NCI-H1092 (cell line): ENCODE measurements at regions not wholly inside any gene's neighbourhood (a gene's known extent, or its start where the extent isn't known, plus 50 kb on each side); places are given as distances from the start of the nearest gene placed in this dataset.

Experiments
- DNase-seq: peaks from one replicate; lab custom pipeline; 2025; lab: John Stamatoyannopoulos, UW

GRCh38 chr10:118246332-118247295 lies 95.5 kb downstream of the FAM204A start:
- no peak for DNase-seq

- DNase-seq: no peak
These were observed 98.2 kb downstream of the FAM204A start for GRCh38 chr10:118243907-118244306.

GRCh38 chr10:118241229-118242137 lies 100.6 kb downstream of the FAM204A start:
- DNase-seq: peak; percentile 35

GRCh38 chr10:118239236-118239630 lies 102.9 kb downstream of the FAM204A start:
- DNase-seq: no peak

- no peak for DNase-seq
These were observed 103.4 kb downstream of the FAM204A start for GRCh38 chr10:118238573-118239235.

DNA sequence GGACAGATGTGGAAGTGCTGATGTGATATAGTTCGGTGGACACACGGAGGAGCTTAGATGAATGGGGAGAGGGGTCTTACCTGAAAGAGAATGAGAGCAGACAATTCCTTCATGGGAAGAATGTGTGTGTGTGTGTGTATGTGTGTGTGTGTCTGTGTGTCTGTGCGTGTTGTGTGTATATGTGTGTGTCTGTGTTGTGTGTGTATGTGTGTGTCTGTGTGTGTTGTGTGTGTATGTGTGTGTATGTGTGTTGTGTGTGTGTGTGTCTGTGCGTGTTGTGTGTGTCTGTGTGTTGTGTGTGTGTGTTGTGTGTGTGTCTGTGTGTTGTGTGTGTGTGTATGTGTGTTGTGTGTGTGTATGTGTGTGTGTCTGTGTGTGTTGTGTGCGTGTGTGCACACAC lies 104.2 kb downstream of the FAM204A start:
- no peak for DNase-seq

DNA sequence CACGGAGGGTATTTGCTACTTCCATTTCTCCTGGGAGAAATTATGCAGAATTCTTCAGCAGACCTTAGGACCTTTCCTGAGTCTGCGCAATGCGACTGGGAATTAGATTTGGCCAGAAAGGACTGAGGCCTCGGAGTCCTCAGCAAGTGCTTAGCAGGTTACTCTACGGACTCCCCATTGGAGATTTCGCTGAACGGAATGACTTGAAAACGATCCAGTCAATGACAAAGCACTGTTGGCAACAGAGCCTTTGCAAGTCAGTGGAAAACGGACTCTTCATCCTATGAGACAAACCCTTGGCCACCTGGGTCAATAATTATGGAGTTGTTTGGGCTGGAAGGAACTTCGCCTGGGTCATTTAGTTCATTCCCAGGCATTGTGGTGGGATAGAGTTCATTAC lies 107.4 kb downstream of the FAM204A start:
- DNase-seq: no peak

DNA sequence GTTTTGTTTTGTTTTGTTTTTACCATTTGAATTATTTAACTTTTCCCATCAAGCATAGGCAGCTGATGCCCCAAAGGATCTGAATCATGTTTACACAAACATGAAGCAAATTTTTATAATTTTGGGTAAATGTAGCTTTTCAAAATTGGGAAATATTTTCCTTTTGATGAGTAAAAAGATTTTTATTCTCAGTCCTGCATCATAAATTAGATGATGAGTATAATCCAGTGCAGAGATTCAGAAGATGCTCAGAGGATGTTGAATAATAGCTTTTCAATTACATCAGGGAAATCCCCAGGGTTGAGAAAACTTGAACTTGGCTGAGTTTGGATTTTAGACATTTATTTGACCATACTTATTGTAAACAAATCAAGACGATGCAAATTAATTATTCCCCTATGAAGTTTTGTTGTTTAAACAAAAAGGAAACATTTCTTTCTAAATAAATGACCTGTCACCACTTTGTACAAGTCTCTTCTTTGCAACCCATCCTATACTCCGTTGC lies 121.7 kb downstream of the FAM204A start:
- DNase-seq: no peak

GRCh38 chr10:118218562-118218961 lies 123.6 kb downstream of the FAM204A start:
- no peak for DNase-seq

DNA sequence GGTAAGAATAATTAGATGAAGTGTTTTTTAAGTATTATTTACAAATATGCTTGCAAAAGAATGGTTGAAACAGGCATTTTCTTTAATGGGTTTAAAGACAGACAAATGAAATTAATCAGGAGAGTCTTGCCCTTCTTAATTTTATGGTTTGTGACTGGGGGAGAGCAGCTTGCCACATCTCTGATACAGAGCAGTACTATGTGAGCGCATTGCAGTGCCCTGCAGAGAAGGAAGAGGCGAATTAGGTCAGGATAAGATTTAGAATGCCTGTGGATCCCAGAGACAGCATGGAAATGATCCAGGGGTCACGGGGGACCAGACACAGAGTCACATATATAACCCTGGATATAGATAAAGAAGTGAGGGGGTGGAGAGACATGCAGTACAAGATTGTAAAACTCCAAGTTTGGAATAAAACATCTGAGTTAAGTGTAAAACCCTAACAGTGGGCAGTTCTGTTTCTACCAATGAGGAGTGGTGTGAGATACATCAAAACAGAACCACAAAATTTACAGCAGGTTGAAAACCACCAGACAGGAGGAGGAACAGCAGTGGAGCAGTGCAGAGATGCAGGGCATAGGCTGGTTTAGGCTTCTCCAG lies 125.5 kb downstream of the FAM204A start:
- no peak for DNase-seq

GRCh38 chr10:118216020-118216419 lies 126.1 kb downstream of the FAM204A start:
- DNase-seq: no peak

DNA sequence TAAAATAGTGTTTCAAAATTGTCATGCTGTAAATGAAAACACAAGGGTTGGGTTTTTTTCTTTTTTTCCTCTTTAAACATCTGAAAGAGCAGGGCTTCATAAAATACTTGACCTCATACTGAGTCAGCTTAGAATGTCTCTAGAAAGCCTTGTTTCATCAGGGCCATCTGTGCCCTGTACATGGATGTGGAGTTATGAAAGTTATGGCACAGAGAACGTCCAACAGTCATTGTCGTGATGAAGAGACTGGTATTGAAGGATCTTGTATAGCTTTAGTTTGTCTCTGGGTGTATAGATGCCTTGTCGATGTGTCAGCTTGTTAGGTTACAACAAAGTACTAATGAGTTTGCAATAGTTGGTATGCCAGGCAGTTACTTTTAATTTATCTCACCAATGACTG lies 127.3 kb downstream of the FAM204A start:
- no peak for DNase-seq

- DNase-seq: no peak
These were observed 128.7 kb downstream of the FAM204A start for GRCh38 chr10:118213436-118213835.

DNA sequence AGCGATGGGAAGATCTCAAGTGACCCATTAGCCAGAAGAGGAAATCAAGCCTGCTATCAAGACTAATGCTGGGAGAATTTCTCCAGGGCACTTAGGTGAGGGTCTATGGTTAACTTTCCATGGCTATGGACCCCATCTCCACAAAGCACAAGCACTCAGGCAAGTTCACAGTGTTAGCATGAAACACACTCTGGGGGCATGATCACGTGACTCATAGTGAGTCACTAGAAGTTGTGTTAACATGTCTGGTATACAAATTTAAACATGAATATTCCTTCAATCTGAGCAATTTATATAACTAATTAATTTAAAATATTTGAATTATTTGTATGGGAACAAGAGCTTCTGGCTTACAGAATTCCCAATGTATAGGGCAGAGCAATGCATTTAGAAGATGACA lies 131.8 kb downstream of the FAM204A start:
- no peak for DNase-seq

DNA sequence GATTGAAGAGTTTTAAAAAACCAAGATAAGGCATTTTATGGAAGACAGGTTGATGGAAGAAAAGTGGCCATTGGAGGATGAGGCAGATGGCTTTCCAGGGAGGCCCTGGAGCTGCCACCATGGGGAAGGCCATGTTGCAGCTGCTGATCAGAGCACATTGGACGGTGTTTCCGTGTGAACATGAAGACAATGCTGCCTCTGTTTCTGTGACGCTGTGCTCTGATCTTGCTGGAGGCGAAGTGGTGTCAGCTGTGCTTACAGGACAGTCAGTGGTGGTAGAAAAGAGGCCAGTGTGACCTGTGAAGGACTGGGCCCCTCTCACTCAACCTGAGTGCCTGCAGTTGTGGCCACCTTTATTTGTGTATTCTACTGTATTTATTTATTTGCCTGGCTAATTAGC lies 132.9 kb downstream of the FAM204A start:
- DNase-seq: no peak

DNA sequence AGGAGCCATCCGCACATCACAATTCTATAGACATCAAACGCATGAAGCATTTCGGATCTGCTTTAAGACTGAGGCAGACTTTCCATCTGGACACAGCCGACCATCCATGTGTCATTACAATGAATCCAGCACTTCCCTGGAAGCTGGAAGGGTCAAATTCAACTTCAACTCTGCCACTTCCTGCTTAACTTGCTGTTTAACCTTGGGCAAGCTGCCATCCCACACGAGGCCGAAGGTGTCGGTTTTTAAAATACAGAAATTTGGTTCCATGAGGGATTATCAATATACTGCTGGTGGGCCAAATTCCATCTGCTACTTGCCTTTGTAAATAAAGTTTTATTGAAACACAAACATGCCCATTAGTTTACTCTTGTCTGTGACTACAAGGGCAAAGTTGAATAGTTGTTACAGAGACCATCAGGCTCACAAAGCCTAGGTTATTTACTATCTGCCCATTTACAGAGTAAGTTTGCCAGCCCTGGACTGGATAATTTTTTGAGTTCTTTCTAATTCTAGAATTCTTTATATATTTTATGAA lies 134.6 kb downstream of the FAM204A start:
- DNase-seq: no peak

DNA sequence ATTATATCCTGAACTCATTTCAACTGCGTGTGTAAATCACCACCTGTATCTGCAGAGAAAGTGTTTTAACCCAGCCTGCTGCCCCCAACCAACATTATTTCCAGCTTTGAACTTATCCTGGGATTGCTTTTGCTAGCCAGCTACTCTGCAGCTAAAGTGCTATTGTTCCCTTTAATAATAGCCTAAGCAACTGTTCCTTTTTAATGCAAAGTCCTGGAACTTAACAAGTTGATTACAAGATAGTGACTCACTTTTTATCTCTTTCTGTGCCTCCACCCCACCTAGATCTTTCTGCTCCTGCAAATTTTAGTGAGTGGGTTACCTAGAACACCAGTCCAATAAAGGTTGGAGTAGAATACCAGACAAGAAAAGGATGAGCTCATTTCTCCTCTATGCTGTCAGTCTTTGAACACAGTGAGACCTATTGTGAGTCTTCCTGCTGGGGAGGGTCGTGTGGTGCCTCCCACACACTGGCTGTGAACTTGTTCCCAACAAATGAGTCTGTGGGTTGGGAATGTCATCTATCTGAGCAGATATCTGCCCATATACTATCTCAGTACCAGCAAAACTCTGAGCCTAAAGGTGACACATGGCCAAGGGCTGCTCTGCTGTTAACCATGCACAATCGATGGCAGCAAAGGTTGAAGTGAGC lies 137.7 kb downstream of the FAM204A start:
- DNase-seq: no peak

GRCh38 chr10:118203461-118203860 lies 138.7 kb downstream of the FAM204A start:
- no peak for DNase-seq

GRCh38 chr10:118195729-118196128 lies 146.4 kb downstream of the FAM204A start:
- DNase-seq: no peak

- no peak for DNase-seq
These were observed 146.9 kb upstream of the RAB11FIP2 start for GRCh38 chr10:118193642-118194041.

DNA sequence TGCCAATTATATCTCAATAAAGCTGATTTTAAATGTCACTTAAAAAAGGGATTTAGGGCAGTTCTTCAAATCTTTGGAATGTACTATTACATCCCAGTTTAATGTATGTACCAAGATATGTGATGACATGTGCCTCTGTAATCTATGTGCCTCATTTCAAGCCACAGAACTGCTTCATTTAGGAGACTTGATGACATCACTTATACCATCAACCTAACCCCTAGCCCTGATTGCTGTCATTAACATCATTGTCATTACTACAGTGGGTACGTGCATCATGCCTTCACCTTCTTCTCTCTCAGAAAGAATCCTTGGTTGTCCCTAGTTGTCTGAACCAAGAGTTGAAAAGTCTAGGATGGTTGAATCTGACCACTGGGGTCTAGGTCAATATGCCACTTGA lies 134.3 kb upstream of the RAB11FIP2 start:
- DNase-seq: no peak
